GM21390 (cell line): ENCODE measurements at regions not wholly inside any gene's neighbourhood (a gene's known extent, or its start where the extent isn't known, plus 50 kb on each side); places are given as distances from the start of the nearest gene placed in this dataset.

Experiments
- ATAC-seq: cut with Tn5 transposase; IDR thresholded peaks from one replicate; pipeline ENCODE4 v1.9.1; 2021; ENCODE audit not compliant: unreplicated experiment

DNA sequence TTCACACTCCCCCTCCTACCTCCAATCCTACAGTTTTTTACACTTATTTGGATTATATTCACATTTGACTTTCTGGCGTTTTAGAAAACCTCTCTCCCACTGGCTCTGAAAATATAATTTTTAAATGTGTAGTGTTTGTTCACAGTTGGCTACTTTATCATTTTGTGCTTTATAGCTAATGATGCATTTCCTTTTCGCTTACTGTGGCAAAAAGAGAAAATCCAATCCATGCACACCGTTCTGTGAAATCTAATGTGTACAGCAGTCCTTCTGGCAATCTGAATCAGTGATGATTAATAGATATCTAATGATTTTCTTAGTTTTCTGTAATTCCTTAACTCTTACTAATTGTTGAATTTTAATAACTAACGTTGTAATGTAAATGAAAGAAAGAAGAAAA lies 271.5 kb downstream of the ARAP2 start:
- no peak for ATAC-seq

GRCh38 chr4:35975617-35976355 lies 268.5 kb downstream of the ARAP2 start:
- ATAC-seq = peak; percentile 58

- no peak for ATAC-seq
Observed at GRCh38 chr4:35978551-35978950, 265.8 kb downstream of the ARAP2 start.

DNA sequence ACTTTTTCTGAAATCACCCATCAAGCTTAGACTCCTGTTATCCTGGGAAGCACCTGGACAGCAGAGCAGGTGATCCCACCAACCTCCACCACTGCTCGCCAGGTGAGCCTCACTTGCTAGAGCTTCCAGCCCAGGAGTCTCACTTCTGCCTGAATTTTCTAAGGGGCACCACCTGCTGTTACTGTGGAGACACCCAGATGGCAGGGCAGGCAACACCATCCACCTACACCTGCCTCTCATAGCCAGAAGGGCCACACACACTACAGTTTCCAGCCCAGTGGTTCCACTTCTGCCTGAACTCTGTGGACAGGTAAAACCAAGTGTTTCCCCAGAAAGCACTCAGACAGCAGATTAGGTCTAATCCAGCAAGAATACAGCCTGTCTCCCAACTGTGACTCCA lies 262.0 kb downstream of the ARAP2 start:
- no peak for ATAC-seq

- ATAC-seq = no peak
Observed at GRCh38 chr4:35986537-35986936, 257.8 kb downstream of the ARAP2 start.

GRCh38 chr4:35993606-35994005 lies 250.7 kb downstream of the ARAP2 start:
- ATAC-seq = no peak

DNA sequence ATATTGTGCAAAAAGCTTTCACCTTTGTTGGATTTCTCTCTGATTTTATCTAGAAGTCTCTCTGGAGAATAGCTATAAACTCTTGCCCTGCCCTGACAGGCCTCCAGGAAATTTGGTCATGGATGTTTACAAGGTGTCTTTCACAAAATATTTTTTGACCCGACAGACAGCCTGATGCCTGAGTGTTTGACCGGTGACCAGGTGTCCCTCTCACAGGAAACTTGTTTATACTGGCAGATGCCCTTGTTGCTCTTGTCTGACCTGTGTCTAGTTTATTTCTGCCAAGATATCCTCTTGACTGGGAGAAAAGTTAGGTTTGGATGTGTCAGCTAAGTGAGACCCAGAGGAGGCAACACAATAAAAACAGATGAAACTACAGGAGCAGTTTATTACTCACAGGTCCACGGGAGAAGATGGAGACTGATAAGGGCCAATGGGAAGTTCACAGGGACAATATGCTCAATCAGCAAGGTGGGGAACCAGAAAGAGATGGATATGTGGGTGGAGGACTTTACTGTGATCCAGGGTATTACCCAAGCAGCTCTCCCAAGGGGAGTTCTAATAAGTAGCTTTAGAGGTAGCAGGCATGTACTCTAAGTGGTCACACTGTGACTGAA lies 243.3 kb downstream of the ARAP2 start:
- ATAC-seq = no peak

DNA sequence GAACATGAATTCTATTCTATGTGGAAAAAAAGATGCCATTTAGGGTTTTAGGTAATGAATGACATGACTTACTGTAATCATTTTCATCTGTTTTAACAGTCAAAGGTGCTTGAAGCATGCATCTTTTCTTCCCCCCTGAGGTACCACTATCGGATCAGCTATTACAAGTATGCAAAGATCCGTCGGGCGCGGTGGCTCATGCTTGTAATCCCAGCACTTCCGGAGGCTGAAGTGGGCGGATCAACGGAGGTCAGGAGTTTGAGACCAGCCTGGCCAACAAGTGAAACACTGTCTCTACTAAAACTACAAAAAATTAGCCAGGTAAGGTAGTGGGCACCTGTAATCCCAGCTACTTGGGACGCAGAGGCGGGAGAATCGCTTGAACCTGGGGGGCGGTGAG lies 241.3 kb downstream of the ARAP2 start:
- no peak for ATAC-seq

- ATAC-seq = no peak
Observed at GRCh38 chr4:36004204-36004851, 240.0 kb downstream of the ARAP2 start.

DNA sequence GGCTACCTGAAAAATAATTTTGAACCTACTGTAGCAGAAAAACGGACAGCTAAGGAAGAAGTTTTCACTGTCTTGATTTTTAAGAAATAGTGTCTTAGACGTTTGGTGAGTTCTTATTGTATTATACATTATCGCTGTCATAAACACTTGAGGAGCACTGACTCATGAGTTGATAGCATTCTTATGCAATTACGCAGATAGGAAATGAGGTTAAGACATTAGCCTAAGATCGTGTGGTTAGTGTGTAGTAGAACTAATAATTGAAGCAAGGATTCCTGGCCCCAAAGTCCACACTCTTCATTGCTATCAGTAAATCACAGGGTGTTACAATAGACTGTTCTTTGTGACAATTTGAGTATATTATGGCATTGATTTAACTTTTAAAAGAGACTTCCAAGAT lies 238.1 kb downstream of the ARAP2 start:
- no peak for ATAC-seq

DNA sequence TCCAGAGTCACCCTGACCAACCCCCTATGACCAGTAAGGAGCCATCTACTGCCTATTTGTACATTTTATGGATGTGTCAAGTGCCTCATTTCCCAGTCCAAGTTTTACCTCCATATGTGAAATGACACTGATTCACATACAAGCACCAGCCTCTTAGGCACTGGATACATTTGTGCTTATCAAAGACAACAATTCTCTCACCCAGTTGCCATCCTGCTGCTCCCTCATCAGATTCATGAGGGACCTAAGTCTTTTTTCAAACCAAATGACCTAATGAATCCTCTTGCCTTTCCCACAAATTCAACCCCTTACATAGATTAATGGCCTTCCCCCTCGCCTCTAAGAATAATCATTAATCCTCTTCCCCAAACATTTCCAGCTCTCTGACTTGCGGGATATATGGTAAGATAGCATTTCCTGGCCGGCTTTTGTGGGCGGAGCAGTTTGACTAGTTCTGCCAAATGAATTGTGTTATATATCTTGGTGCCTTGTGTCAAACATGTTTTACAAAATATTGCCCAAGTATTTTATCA lies 233.9 kb downstream of the ARAP2 start:
- ATAC-seq = no peak

DNA sequence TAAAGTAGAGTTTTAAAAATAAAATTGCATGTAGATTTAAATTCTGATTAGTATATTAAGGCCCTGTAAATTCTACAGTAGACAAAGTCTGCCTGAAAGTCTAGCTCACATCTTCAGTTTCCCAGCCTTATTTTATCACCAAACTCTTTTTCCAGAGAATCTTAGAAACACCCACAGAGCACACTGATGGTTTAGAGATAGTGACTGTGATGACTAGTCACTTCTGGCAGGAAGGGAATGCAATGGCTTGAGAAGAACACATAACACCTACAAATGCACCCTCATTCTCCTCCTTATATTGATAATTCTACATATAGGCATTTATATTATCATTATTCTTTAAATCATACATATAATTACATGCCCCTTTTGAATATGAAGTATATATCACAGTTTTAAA lies 232.9 kb downstream of the ARAP2 start:
- no peak for ATAC-seq

DNA sequence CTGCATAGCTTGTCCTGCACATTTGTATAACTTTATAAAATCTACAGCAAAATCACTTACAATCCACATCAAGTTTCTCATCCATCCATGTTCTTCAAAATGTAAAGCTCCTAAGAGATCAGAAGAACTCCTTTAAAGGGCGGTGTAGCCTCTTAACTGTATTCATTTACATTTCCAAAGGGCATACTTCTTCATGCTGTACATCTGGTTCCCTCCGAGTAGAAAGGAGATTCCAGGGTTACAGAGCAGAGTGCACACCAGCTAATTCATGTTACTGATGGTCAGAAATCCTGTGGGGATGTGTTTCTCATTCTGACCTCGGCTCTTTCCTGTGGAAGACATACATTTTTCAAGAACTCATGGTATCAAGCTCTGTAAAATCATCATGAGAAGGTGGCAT lies 231.8 kb downstream of the ARAP2 start:
- no peak for ATAC-seq

DNA sequence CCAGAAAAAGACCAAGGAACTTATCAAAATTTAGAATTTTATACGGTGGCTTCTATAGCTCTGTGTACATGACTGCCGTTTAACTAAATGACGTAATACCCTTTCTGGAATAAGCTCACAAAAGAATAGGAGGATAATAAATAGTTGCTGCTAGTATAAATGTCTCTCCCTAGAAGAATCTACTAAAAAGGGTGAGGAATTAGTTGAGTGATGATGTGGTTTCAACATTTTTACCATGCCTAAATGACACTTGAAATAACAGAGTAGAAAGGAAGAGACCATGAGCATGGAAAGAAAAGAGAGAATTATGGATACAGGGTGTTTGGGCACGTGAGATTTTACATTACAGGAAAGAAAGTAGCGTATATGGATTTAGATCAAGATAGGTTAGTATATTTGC lies 231.1 kb downstream of the ARAP2 start:
- ATAC-seq = no peak
